Heart left ventricle (tissue), 13 donors: ENCODE measurements at regions not wholly inside any gene's neighbourhood (a gene's known extent, or its start where the extent isn't known, plus 50 kb on each side); places are given as distances from the start of the nearest gene placed in this dataset.

Experiments
- POLR2A ChIP-seq, 2 donors: fragments of 450-650 bp; IDR thresholded peaks; one replicate each; pipeline ENCODE4 v1.6.1; 2017; ENCODE audit warnings: antibody characterized with exemption in 2 of 2, mild to moderate bottlenecking in 2 of 2, moderate library complexity in 2 of 2
- TF ChIP-seq, protein P1 (sequence below), 12 donors: fragments of 200-600 bp; sonication (generic) in 4 of 12; IDR thresholded peaks; one replicate each; pipeline versions ENCODE4 v1.5.0 to v1.8.0; 2018 to 2022; ENCODE audit warnings: antibody characterized with exemption in 12 of 12, mild to moderate bottlenecking in 5 of 12
- donor health status: ischemic (EF 13 %, LVEDD 7.1; RV severe dilation, severe dysfunction).
- donor health status: DM: no; HTN: yes; CAD: no.
- donor health status: DM: no; HTN: no; CAD: no.
- donor health status: ischemic (EF 25% LVEDD 6.9; RV normal size, moderate dysfunction).
- donor health status: ischemic (EF 25% LVEDD 5.7; RV mildly dilated, moderate dysfunction).
- donor health status: ischemic (EF 35%, LVEDD 5.7; RV mildly dilated, moderate dysfunction).
- donor health status: nonischemic (EF 11% LVEDD 7.7; RV severe dilation, severe dysfunction).
- donor health status: DM: yes; HTN: yes; CAD: no.
- donor health status: PGD.
- donor health status: ischemic (EF 29% LVEDD 5.4; RV normal size, mild dysfunction).
- donor health status: nonischemic (EF 23%, LVEDD 6.1; RV moderate dilation, normal function).

DNA sequence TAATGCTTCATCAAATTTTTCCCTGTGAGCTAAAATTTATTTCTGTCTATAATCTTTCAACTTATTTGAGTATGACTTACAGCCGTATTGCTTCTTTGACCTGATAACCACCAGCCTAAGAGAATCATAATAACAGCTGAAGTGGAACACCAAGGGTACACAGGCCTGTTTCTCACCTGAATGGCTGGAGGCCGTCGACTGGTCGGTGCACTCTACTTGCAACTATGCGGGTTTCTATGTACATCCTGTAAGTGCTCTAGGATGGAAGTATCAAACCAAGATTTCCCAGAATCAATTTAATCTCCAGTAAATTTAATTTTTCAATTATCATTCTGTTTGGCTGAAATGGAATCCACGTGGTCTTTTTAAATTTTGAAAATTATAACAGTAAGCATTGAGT lies 504.8 kb upstream of the PHF14 start:
- TF ChIP-seq, protein P1, sequence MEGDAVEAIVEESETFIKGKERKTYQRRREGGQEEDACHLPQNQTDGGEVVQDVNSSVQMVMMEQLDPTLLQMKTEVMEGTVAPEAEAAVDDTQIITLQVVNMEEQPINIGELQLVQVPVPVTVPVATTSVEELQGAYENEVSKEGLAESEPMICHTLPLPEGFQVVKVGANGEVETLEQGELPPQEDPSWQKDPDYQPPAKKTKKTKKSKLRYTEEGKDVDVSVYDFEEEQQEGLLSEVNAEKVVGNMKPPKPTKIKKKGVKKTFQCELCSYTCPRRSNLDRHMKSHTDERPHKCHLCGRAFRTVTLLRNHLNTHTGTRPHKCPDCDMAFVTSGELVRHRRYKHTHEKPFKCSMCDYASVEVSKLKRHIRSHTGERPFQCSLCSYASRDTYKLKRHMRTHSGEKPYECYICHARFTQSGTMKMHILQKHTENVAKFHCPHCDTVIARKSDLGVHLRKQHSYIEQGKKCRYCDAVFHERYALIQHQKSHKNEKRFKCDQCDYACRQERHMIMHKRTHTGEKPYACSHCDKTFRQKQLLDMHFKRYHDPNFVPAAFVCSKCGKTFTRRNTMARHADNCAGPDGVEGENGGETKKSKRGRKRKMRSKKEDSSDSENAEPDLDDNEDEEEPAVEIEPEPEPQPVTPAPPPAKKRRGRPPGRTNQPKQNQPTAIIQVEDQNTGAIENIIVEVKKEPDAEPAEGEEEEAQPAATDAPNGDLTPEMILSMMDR (IDR thresholded peaks at IDR 0.05), result no peak
- no peak for TF ChIP-seq POLR2A (IDR thresholded peaks at IDR 0.05)
